HL-60 (cell line): ENCODE measurements at regions not wholly inside any gene's neighbourhood (a gene's known extent, or its start where the extent isn't known, plus 50 kb on each side); places are given as distances from the start of the nearest gene placed in this dataset.

Experiments used
- CTCF ChIP-seq: IDR thresholded peaks from one replicate; pipeline ENCODE4 v1.5.1; 2011; ENCODE audit warnings: low read length, control low read depth, inconsistent platforms; ENCODE audit not compliant: insufficient read depth
- GABPA ChIP-seq: IDR thresholded peaks from 2 replicates; pipeline ENCODE4 v1.6.1; 2012; ENCODE audit warnings: low read depth
- POLR2AphosphoS5 ChIP-seq: IDR thresholded peaks from 2 replicates; pipeline ENCODE4 v1.6.1; 2012; ENCODE audit warnings: low read depth
- REST ChIP-seq: IDR thresholded peaks from 2 replicates; pipeline ENCODE4 v1.6.1; 2012; ENCODE audit warnings: low read depth; ENCODE audit not compliant: insufficient replicate concordance
- SPI1 ChIP-seq: IDR thresholded peaks from 2 replicates; pipeline ENCODE4 v1.6.1; 2012; ENCODE audit warnings: low read depth, mild to moderate bottlenecking, borderline replicate concordance

- TF ChIP-seq GABPA (no peak), CTCF (no peak), POLR2AphosphoS5 (no peak), REST (no peak), SPI1 (no peak)
These were observed 895.9 kb upstream of the DDX18 start for GRCh38 chr2:116918574-116918973.
